Stimulated activated CD4-positive, alpha-beta T cell treated with anti-CD3 and anti-CD28 coated beads, Interleukin-4, amount 100 ng/mL, for 24 hours (primary cell): ENCODE measurements at regions not wholly inside any gene's neighbourhood (a gene's known extent, or its start where the extent isn't known, plus 50 kb on each side); places are given as distances from the start of the nearest gene placed in this dataset.
"Not testable (repeated sequence)": the region's sequence is repeated elsewhere in the genome, so short reads cannot be mapped to it uniquely, and the experiment has no call there.

Experiments
- DNase-seq: peaks from one replicate; pipeline ENCODE4 v3.0.0-alpha.2; 2020

DNA sequence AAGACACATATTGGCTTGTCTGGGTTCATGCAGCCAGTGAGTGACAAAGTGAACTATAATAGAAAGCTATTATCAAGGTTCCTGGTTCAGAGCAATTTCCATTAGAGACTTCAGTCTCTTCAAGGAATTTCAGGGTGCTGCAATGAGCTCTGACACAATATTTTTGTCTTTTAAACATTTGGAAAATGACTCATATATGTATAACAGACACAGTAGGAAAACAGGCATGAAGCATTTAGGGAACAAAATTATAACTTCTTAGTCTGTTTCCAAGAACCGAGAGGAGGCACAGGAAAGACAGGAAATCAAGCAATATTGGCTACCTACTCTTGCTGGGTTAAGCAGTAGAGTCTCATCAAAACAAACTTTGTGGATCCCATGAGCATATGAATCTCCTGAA, 170.4 kb downstream of the PTPRC start:
- no peak for DNase-seq

DNA sequence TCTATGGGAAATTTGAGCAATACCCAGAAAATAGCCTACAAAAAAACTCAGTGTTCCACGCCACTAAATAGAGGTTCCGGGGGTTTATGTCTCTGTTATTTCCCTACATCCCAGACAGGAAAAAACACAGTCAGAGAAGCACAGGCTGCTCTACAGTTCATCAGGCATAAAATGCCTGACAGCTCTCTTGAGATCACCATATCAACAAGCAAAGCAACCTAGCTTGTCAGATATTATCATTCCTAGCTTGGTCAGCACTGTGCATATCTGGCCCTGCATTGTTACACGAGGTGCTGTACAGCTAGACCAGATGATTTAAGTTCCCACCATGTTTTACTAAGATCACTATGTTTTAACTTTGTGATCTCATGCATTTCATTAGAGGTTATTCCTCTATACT, 172.6 kb downstream of the PTPRC start:
- no peak for DNase-seq

DNA sequence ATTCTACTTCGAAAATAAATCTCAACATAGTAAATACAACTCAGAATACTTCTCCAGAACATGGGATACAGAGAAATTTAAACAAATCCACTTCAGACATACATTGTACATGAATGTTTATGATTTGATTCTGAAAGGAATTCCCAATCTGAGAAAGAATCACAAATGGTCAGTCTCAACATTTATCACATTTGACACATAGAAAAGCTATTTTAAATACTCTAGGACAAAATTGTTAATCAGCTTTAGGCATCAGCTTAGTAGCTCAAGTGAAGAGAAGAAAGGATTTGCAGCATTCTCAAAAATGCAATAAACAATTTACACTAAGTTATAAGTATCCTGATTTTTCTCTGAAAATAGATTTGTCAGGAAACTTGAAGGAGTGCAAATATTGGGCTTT, 184.8 kb downstream of the PTPRC start:
- no peak for DNase-seq

DNA sequence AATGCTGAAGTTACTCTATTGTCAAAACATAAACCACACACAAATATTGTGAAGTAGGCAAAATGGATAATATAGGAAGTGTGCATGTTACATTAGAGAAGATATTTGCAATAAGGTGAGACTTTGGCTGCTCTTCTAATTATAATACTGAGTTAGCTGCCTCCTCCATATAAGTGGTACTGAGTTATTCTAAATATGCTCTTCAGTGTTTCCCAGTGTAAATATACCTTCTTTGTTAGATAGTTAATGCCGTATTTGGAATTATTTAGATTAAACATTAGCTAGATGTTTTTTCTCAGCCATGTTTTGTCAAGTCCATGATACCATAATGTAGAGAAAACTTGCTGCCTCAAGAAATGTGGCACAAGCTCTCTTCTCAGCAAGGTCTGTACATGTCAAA, 186.4 kb downstream of the PTPRC start:
- no peak for DNase-seq

DNA sequence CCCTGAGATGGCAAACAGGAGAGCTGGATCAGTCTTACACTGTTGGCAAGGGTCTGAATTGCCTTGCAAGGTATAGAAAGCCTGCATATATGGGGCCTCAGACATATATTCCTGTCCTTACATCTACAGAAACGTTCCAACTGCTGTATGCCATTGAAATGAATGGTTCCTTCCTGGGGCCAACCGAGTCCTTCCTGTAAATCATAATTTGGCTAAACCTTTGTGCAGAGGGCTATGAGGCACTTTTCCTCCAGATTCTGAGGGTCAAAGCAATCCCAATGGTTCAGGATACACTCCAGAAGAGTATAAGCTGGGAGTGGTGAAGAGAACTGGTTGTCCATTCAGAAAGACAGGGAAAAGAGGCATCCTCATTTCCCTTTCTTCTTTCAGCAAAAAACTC, 190.5 kb downstream of the PTPRC start:
- no peak for DNase-seq

DNA sequence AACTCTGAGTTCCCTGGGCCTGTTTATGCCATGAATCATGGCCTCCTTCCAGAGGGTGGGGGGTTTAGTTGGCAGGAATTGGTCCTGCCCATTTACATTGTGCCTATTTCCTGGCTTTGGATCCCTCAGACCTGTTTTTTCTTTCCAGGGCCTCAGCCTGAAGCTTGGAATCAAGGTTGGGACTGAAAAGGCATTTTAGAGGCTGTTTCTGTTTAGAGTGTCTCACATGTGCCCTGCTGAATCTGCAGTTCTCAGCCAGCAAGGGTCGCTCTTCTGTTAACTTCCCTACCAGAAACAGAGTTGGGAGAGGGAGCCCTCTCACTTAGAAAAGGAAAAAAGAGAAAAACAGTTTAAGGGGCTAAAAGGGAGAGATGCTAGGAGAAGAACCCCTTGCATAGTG, 191.1 kb downstream of the PTPRC start:
- no peak for DNase-seq

DNA sequence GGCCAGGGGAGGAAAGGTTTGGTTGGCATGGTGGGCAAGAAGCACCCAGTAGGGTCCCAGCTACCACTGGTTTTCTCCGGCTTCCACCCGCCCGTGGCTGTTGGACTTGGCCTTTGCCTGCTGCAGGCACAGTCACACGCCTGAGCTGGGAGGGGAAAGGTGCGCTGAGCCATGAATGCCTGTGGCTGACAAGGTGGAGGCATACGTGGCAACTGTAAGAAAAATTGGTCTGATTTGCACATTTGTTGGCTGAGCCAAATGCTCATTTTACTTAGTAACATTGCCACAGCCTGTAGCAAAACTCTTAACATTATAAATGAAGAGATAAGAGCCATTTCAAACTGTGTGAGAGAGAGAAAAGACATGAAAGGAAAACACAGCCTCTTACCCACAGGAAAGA, 191.6 kb downstream of the PTPRC start:
- DNase-seq: no peak

DNA sequence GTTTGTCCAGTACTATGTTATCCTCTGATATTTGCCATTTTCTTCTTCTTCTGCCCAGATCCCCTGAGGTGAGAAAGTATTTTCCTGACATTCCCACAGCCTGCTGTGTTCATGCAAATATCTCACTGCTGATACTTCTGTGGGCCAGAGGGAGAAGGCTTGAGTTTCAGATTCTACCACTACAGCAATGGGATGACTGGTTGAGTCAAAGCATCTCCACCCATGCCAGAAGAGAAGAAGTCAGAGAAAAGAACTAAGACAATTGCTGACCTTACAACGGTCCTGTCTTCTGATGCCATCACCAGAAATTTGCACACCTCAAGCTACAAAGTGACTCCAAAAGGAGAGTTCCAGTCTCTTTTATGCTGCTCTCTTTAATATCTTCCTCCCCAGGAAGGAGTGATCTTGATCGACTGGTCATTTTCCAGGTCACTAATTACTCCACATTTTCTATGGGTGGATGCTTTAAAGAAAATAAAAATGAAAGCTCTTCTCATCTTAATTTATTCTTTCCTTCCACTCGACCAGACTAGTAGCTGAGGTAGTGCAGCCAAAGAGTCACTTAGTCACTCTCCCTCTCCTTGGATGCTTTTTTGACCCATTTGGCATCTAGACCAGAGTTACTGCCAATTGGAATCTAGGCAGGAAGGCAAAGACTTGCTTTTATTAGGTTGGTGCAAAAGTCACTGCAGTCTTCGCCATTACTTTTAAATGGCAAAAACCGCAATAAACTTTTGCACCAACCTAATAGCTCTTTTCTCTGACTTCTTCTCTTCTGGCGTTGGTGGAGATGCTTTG, 195.1 kb downstream of the PTPRC start:
- no peak for DNase-seq

DNA sequence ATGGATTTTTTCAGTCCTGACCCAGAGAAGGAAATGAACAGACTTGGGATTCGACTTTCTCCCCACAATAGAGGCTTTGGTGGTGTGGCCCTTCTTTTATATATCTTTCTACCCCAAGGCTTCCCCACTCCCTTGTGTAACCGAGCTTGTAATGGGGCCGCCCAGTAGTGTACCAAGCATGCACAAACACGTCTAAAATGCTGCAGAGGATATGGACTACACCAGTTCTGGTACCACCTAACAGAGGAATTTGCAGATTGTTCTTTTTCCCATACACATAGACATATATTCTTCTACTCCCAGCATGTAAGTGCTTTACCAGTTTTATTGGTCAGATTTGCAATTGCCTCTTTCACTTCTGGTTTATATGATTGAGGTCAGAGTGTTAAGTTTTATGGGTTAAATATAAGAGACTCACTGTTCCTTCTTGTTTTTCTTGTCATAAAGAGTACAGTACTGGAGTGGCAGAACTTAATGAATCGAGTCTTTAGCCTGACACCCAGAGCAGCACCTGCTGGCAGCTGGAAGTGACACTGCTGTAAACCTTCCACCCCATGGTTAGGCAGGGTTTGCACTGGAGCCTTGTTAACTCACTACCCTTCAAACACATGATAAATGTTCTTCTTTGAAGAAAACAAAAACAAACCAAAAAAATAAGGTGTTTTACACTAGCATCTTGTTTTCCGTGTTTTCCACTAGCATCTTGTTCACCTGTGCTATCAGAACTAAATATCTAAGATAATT, 198.6 kb downstream of the PTPRC start:
- DNase-seq: no peak

DNA sequence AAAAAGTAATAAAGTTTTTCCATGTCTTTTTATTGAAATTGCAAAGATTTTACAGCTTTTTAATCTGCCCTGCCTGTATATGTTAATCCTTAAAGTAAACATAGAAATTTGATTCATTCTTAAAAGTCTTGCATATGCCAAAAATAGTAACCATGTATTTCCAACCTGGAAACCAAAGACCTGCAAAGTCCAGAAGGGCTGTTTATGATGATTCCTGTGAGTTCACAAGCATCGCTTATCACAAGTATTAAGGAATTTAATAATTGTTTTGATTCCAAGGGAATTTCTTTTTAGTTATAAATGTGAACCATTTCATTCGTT, 199.1 kb downstream of the PTPRC start:
- no peak for DNase-seq

DNA sequence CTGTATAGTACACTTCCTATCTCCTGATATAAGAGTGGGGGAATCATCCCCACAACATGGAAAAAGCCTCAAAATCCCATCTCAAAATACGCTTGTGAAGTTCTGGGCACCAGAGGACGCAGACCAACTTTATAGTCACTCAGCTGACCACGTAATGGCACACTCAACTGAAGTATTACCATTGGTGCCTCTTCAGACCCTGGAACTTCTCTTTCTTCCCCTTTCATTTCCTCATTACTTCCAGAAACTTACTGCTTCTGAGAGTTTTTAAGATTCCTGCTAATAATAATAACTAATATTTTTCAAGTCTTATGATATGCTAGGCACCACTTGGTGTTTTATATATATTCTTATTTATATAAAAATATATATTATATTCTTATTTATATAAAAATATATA, 202.6 kb downstream of the PTPRC start:
- no peak for DNase-seq

DNA sequence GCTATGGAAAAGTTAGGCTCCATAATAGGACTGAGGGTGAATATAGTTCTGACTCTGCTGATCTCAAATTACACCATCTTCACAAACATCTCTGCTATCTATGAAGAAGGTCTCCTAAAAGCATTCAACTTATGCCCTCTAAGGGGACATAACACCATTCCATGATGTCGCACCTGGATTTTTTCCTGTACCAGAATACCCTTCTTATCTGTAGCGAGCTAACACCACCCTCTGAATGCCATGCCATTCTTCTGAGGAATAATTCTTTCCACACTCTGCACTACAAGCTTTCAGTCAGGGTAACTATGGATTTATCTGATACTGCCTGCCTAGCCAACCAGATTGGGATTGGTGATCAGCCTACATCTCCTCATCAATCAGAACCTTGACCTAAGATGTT, 203.8 kb downstream of the PTPRC start:
- DNase-seq: no peak

DNA sequence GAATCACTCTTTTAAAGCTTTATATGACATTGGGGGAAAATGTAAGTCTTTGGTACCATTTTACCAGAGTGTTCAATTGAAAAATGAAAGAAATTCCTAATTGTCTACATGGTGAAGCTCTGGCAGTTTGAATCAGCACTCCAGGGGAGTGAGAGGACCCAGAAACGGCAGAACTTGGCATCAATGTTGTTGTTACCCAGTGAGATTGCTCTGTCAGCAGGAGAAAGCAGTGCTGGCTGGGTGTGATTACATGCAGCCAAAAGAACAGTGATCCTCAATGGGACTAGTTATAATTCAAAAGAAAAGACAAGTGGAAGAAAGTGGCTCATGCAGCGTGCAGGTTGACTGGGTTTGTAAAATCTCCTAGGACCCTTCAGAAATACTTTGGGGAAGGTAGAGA, 206.4 kb downstream of the PTPRC start:
- DNase-seq: no peak

DNA sequence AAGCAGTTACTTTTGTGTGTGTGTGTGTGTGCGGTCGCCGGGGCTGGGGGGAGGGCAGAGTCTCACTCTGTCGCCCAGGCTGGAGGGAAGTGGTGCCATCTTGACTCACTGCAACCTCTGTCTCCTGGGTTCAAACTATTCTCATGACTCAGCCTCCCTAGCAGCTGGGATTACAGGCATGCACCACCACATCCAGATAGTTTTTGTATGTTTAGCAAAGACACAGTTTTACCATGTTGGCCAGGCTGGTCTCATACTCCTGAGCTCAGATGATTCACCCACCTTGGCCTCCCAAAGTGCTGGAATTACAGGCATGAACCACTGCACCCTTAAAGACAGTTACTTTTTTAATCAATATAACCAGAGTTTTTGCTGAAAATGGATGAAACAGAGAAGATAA, 207.0 kb downstream of the PTPRC start:
- DNase-seq: no peak

DNA sequence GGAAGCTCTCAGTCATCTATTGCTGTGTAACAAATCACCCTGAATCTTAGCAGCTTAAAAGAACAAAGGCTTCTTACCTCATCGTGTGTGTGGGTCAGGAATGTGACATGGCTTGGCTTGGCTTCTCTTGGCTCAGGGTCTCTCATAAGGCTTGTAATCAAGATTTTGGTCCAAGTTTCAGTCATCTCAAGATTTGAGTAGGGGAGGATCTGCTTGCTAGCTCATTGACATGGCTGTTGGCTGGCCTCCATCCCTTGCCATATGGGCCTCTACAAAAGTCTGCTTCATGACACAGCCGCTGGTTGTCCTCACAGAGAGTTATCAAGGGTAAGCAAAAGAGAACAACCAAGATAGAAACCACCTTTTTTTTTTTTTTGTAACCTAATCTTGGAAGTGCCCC, 207.7 kb downstream of the PTPRC start:
- DNase-seq: no peak

DNA sequence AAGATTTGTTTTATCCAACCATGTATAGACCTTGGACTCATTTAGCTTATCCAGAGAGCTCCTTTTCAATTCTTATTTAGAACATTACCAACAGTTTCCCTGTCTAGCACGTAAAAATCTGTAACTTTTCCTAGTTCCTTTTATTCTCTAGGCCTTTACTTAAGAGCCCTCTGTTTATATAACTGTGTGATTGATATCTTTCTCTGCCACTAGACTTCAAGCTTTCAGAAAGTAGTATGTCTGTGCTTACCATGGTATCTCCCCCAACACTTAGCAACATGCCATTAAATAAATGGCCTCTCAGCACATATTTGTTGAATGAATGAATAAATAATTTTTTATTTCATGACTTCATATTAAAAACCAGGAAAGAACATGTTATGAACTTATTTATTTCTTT, 209.4 kb downstream of the PTPRC start:
- no peak for DNase-seq

DNA sequence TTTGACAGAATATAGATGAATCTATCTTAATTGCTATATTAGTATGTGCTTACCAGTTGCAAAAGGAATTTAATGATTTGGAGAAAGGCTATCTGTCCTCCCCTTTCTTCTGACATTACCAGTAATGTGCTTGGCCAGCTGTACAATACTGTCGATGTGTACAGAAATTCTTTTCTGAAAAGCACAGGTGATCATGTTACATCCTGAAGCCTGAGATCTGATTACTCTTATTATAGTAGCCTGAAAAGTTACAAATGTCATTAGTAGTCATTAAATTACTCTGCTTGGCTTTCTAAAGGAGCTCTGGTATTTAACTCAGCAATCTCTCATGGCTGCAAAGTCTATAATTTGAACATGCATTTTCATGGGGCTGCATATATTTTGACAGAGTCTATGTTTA, 209.8 kb downstream of the PTPRC start:
- DNase-seq: no peak

DNA sequence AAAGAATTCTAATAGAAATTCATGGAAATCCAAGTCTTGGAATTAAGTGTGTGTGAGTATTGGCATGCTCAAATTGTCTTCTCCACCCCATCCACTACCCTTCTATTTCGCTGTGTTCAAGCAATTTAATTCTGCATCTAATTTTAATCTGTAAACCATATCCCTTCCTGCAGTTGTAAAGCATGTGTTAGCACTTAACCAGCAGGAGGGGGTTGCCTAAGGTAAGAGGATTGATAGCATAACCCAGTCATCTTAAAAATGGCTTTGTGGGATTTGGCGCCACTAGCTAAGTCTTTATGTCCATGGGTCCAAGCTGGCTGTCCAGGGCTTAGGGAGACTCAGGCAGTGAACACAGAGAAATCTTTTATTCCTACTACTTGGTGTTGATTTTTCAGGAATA, 210.3 kb downstream of the PTPRC start:
- no peak for DNase-seq

DNA sequence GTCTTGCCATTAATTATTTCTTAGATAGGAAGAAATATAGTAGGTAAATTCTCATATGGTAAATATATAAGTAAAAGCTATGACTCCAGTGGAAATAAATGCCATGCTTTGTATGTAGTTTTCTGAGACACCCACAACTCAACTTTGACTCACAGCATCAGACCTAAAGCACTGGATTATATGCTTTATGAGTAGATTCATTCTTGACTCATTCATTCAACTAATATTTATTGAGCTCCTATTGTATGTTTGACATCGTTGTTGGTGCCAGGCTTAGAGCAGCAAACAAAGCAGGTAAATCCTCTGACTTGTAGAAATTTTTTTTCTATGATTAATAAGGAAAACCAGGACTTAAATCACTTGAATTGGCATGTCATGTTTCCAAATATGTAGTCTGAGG, 211.4 kb downstream of the PTPRC start:
- DNase-seq: no peak

DNA sequence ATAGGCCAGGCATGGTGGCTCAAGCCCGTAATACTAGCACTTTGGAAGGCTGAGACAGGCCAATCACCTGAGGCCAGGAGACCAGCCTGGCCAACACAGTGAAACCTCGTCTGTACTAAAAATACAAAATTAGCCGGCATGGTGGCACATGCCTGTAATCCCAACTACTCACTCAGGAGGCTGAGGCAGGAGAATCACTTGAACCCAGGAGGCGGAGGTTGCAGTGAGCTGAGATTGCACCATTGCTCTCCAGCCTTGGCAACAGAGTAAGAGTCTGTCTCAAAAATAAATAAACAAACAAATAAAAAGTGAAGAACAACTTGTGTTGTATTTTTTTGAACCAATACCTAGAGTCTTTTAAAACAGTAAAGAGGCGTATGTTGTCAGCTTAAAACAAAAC, 212.1 kb downstream of the PTPRC start:
- not testable (repeated sequence) for DNase-seq

DNA sequence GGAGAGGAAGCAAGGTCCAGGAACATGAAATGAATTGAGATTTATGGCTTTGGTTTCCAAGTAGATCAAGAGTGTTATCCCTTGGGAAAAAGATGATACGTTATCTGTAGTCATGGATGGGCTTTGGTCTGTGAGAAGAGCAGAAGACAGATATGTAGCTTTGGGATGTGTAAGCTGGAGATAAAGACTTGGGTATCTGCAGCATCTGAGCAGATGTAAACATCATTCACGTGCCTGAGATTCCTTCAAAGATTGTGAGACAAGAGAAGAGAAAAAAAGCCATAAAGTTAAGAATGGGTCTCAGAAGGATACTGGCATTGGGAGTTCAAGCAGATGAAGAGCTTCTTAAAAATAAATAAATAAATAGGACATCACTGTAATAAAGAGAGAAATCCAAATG, 217.8 kb downstream of the PTPRC start:
- DNase-seq: no peak

DNA sequence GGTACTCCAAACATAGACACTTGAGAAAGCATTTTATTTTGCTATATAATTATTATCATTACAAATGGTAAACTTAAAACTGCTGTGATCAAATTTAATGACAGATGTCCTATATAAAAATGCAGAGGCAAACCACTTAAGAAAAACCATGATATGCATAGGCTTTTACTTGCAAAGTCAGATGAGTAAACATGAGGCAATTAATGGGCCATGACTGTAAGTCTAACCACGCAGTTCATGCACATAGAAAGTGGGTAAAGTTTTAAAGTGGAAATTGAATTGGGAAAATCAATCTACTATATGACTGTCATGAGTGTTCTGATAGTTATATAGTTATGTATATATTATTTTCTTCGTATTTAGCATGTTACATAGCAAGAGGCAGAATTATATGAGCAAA, 219.2 kb downstream of the PTPRC start:
- no peak for DNase-seq

DNA sequence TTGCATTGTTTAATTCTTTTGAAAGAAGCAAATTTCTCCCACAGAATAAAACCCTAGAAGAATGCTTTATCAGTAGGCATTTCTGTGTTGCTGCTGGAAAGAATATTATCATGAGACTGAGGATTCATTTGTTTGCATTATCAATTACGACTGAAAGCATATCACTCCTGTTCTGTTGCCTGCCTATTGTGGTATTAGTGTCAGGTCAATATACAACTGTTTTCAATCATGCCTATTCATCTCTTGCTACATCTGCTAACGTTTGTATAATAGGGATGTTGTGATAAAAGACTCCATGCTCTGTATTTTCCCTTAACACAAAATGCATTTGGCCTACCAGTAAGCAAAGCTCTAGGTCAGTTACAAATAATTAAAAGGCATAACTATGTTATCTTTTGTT, 221.5 kb downstream of the PTPRC start:
- DNase-seq: no peak

DNA sequence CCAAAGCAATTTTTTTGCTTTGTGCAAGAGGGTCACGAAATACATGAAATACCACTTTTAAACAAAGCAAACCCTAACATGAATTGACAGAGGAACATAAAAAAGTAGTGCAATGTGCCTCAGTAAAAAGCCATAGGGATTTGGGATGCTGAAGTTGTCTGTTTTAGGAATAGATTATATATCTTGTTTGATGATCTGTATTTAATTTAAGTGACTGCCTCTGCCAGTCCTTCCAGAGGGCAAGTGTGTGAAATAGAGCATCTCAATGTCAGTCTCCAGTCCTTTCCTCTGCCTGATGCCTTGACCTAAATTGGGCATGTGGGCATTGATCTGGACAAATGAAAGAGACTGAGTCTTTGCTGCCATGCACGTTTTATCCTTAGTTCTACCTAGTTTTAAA, 222.8 kb downstream of the PTPRC start:
- no peak for DNase-seq

DNA sequence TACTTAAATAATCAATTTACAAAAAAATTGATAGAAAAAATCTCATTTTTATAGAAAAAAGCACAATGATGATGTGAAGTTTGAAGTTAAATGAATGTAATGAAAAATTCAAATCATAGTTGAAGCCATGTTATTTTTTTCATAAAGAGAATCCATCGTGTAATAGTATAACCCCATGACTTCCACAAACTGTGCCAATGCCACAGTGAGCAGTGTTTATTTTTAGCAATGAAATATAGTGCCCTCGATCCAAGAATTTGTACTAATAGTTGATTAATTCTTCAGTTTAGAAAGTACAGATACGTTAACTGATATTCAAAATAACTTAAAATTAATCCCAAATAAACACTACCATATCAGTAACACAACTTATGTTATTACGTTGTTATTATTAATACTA, 225.9 kb downstream of the PTPRC start:
- no peak for DNase-seq
